H1 (cell line): ENCODE measurements at regions not wholly inside any gene's neighbourhood (a gene's known extent, or its start where the extent isn't known, plus 50 kb on each side); places are given as distances from the start of the nearest gene placed in this dataset.
A peak's percentile ranks its signal among the peaks of the same experiment; 100 is the strongest.

Source experiments
- CTCF ChIA-PET: fragments of 300-600 bp; sonication (Branson Sonifier 250); formaldehyde crosslinking; loops from one replicate; lab custom pipeline; 2021; ENCODE audit not compliant: partially characterized antibody; lab: Charles Lee
- POLR2A ChIA-PET: fragments of 300-600 bp; sonication (Branson Sonifier 250); formaldehyde crosslinking; loops from one replicate; lab custom pipeline; 2021; ENCODE audit warnings: inconsistent platforms; ENCODE audit not compliant: partially characterized antibody; lab: Charles Lee
- DNase-seq, 2 experiments: peaks; one replicate each; pipeline versions ENCODE4 v3.0.0 to v3.0.0-alpha.2; 2010 to 2022; ENCODE audit warnings: low spot score in 2 of 2, low read depth in 1 of 2, mixed read lengths in 1 of 2
- FAIRE-seq: peaks from 2 replicates; lab custom pipeline; 2011; peaks lifted over from hg19 to GRCh38; lab: Jason Lieb, UNC
- H2AFZ ChIP-seq: 2 replicates; pipeline ENCODE4 v1.8.1; 2012; ENCODE audit warnings: low read length, inconsistent platforms
- H2AK5ac ChIP-seq: 2 replicates; pipeline ENCODE4 v1.6.1; 2013; ENCODE audit warnings: low read depth, low read length
- H2BK120ac ChIP-seq: replicated peaks from 2 replicates; pipeline ENCODE3; 2013; ENCODE audit warnings: low read depth, low read length, inconsistent platforms
- H2BK12ac ChIP-seq: 2 replicates; pipeline ENCODE4 v1.6.1; 2013; ENCODE audit warnings: low read depth, low read length
- H2BK15ac ChIP-seq: 2 replicates; pipeline ENCODE4 v1.6.1; 2013; ENCODE audit warnings: low read length
- H2BK20ac ChIP-seq: 2 replicates; pipeline ENCODE4 v1.6.1; 2013; ENCODE audit warnings: low read length
- H2BK5ac ChIP-seq: 2 replicates; pipeline ENCODE4 v1.6.1; 2013; ENCODE audit warnings: low read depth, low read length
- H3K14ac ChIP-seq: 2 replicates; pipeline ENCODE4 v1.6.1; 2013; ENCODE audit warnings: inconsistent platforms; ENCODE audit not compliant: insufficient read length
- H3K18ac ChIP-seq: 2 replicates; pipeline ENCODE4 v1.6.1; 2013; ENCODE audit warnings: low read length; ENCODE audit errors: extremely low read depth
- H3K23ac ChIP-seq: 2 replicates; pipeline ENCODE4 v1.6.1; 2013; ENCODE audit warnings: inconsistent platforms; ENCODE audit not compliant: insufficient read length
- H3K23me2 ChIP-seq: 2 replicates; pipeline ENCODE4 v1.6.1; 2013; ENCODE audit warnings: low read depth, low read length
- H3K27ac ChIP-seq: 2 replicates; pipeline ENCODE4 v1.6.1; 2011; ENCODE audit warnings: low read depth, low read length, inconsistent platforms
- H3K27me3 ChIP-seq, 4 experiments: replicated peaks in 1 of 4; 1 replicate in 1 of 4; 2 replicates in 3 of 4; pipeline versions ENCODE4 v1.6.1 to v1.8.1; 2011 to 2013; ENCODE audit warnings: low read length in 3 of 4, mild to moderate bottlenecking in 3 of 4, inconsistent platforms in 2 of 4, mixed read lengths in 2 of 4, moderate library complexity in 1 of 4; ENCODE audit not compliant: control insufficient read depth in 3 of 4, insufficient read depth in 3 of 4; ENCODE audit errors: extremely low read depth in 1 of 4
- H3K36me3 ChIP-seq, 4 experiments: 2 replicates each; pipeline versions ENCODE4 v1.6.1 to v1.8.1; 2011 to 2013; ENCODE audit warnings: mild to moderate bottlenecking in 4 of 4, low read length in 3 of 4, moderate library complexity in 2 of 4, control low read depth in 1 of 4, inconsistent platforms in 1 of 4; ENCODE audit not compliant: insufficient read depth in 4 of 4, control insufficient read depth in 2 of 4
- H3K4ac ChIP-seq: replicated peaks from 2 replicates; pipeline ENCODE3; 2013; ENCODE audit warnings: low read length, low read depth, mixed read lengths, inconsistent platforms; ENCODE audit not compliant: insufficient read length
- H3K4me1 ChIP-seq, 4 experiments: replicated peaks in 1 of 4; 1 replicate in 1 of 4; 2 replicates in 3 of 4; pipeline versions ENCODE4 v1.6.1 to v1.8.1; 2011 to 2013; ENCODE audit warnings: low read length in 3 of 4, inconsistent platforms in 2 of 4, mixed read lengths in 1 of 4; ENCODE audit not compliant: insufficient read depth in 4 of 4, control insufficient read depth in 3 of 4
- H3K4me2 ChIP-seq, 2 experiments: 2 replicates each; pipeline versions ENCODE4 v1.6.1 to v1.8.1; 2011 to 2013; ENCODE audit warnings: low read depth in 2 of 2, low read length in 2 of 2, control low read depth in 1 of 2, inconsistent platforms in 1 of 2, mild to moderate bottlenecking in 1 of 2; ENCODE audit not compliant: insufficient read depth in 1 of 2
- H3K4me3 ChIP-seq, 4 experiments: fragments of 200-600, 300-600 bp in 1 of 4; sonication (generic), shearing (Covaris generic), sonication (Bioruptor Twin) in 1 of 4; 2 replicates each; pipeline versions ENCODE4 v1.5.1 to v1.8.1; 2011 to 2016; ENCODE audit warnings: low read length in 4 of 4, low read depth in 3 of 4, control low read depth in 2 of 4, inconsistent platforms in 2 of 4, mild to moderate bottlenecking in 2 of 4, mixed read lengths in 1 of 4, moderate library complexity in 1 of 4; ENCODE audit not compliant: insufficient read depth in 2 of 4; ENCODE audit errors: extremely low read depth in 1 of 4
- H3K56ac ChIP-seq: replicated peaks from 2 replicates; pipeline ENCODE3; 2013; ENCODE audit warnings: low read depth, mild to moderate bottlenecking, mixed read lengths, low read length, inconsistent platforms; ENCODE audit not compliant: insufficient read length
- H3K79me1 ChIP-seq: 2 replicates; pipeline ENCODE4 v1.6.1; 2013; ENCODE audit warnings: low read depth, low read length, control low read depth
- H3K79me2 ChIP-seq, 2 experiments: 2 replicates each; pipeline versions ENCODE4 v1.6.1 to v1.8.1; 2012 to 2013; ENCODE audit warnings: low read length in 2 of 2, mild to moderate bottlenecking in 2 of 2, inconsistent platforms in 1 of 2; ENCODE audit not compliant: insufficient read depth in 2 of 2, control insufficient read depth in 1 of 2
- H3K9ac ChIP-seq, 4 experiments: replicated peaks in 1 of 4; 1 replicate in 1 of 4; 2 replicates in 3 of 4; pipeline versions ENCODE4 v1.6.1 to v1.8.1; 2011 to 2013; ENCODE audit warnings: low read depth in 3 of 4, low read length in 3 of 4, control low read depth in 2 of 4, mild to moderate bottlenecking in 2 of 4, moderate library complexity in 2 of 4, inconsistent platforms in 1 of 4; ENCODE audit errors: extremely low read depth in 1 of 4
- H3K9me3 ChIP-seq, 2 experiments: 2 replicates each; pipeline versions ENCODE4 v1.6.1 to v1.8.1; 2012 to 2013; ENCODE audit warnings: mild to moderate bottlenecking in 2 of 2, moderate library complexity in 2 of 2, control low read depth in 1 of 2, inconsistent platforms in 1 of 2, low read depth in 1 of 2, low read length in 1 of 2, mixed read lengths in 1 of 2; ENCODE audit not compliant: insufficient read depth in 2 of 2
- H4K20me1 ChIP-seq, 2 experiments: replicated peaks in 1 of 2; 2 replicates each; pipeline versions ENCODE3 to v1.8.1; 2011 to 2013; ENCODE audit warnings: inconsistent platforms in 2 of 2, low read length in 2 of 2, mild to moderate bottlenecking in 1 of 2; ENCODE audit not compliant: insufficient read depth in 2 of 2, control insufficient read depth in 1 of 2
- H4K5ac ChIP-seq: 2 replicates; pipeline ENCODE4 v1.6.1; 2013; ENCODE audit warnings: low read length, low read depth, mixed read lengths, inconsistent platforms; ENCODE audit not compliant: insufficient read length
- H4K8ac ChIP-seq: 2 replicates; pipeline ENCODE4 v1.8.0; 2013; ENCODE audit warnings: mild to moderate bottlenecking, moderate library complexity, low read length, inconsistent platforms; ENCODE audit not compliant: insufficient read depth; ENCODE audit errors: extremely low read depth
- H4K91ac ChIP-seq: replicated peaks from 2 replicates; pipeline ENCODE3; 2013; ENCODE audit warnings: low read length, mixed read lengths, inconsistent platforms; ENCODE audit not compliant: insufficient read length
- KDM4A ChIP-seq: IDR thresholded peaks from one replicate; pipeline ENCODE4 v1.7.1; 2012; ENCODE audit warnings: low read depth, mild to moderate bottlenecking, moderate library complexity, low read length, inconsistent platforms; ENCODE audit not compliant: severe bottlenecking
- RNF2 ChIP-seq: fragments of 200-900, 300-1000 bp; sonication (generic); IDR thresholded peaks from 2 replicates; pipeline ENCODE4 v1.7.1; 2016; ENCODE audit warnings: borderline replicate concordance, low read depth, mild to moderate bottlenecking, antibody characterized with exemption, low read length; ENCODE audit not compliant: poor library complexity, severe bottlenecking; ENCODE audit errors: missing control alignments
- SIN3A ChIP-seq, 2 experiments: IDR thresholded peaks in 1 of 2; conservative IDR thresholded peaks in 1 of 2; 2 replicates each; pipeline ENCODE4 v1.6.1; 2011 to 2012; ENCODE audit warnings: low read length in 2 of 2, improper control_type of control experiment in 1 of 2, low read depth in 1 of 2, mild to moderate bottlenecking in 1 of 2
- WGBS, 2 experiments: shearing (Covaris generic) in 1 of 2; methylation state at CpG; one replicate each; pipeline versions ENCODE4 v1.1.6 to v1.1.7; 2013 to 2015; ENCODE audit warnings: low lambda C conversion rate in 2 of 2, mixed read lengths in 2 of 2, inconsistent platforms in 1 of 2, low coverage in 1 of 2, missing lambda C conversion rate in 1 of 2; ENCODE audit not compliant: insufficient replicate concordance in 2 of 2, insufficient coverage in 1 of 2, insufficient read length in 1 of 2; ENCODE audit errors: extremely low coverage in 1 of 2, missing lambda C conversion rate in 1 of 2; 5-methylcytosine and 5-hydroxymethylcytosine counted together
- TF ChIP-seq, protein P1 (sequence below), 3 experiments: IDR thresholded peaks; 1 replicate in 2 of 3; 2 replicates in 1 of 3; pipeline versions ENCODE4 v1.5.1 to v1.6.1; 2011; ENCODE audit warnings: low read length in 3 of 3, mild to moderate bottlenecking in 3 of 3, inconsistent platforms in 2 of 3, low read depth in 1 of 3, moderate library complexity in 1 of 3; ENCODE audit not compliant: insufficient read depth in 1 of 3; ENCODE audit errors: control extremely low read depth in 1 of 3

DNA sequence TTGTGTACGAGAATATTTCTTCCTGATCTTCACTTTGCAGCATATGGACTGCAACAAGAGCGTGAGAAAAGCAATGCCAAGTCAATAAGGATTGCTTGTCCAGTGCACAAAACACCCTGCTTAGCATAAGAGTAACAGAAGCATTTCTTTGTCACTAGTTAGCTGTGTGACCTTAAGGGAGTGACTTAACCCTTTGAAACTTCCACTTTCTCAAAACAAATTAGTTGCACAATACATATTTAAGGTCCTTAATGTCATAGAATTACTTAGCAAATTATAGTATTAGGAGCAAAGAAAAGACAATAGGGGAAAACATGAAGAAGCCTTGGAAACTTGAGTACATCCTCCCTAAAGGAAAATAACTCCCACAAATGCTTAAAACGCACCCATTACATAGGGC lies 230.1 kb downstream of the RNF152 start:
- 0 out of 4 replicates have a peak overlapping the region, but pooled peaks of 1 of the 2 experiments have one; percentile 27 for H3K4me2 ChIP-seq
- H2AK5ac ChIP-seq: no peak overlapping the region
- ChIA-PET POLR2A (no interaction called here), CTCF (no interaction called here)
- TF ChIP-seq KDM4A (no peak), SIN3A (conservative IDR thresholded peaks at IDR 0.05 in 1 of 2, IDR thresholded peaks at IDR 0.05 in 1 of 2; ENCODE audit: low read depth in 1 of 2, low read length in 2 of 2) (no peak), RNF2 (no peak)
- TF ChIP-seq, protein P1, sequence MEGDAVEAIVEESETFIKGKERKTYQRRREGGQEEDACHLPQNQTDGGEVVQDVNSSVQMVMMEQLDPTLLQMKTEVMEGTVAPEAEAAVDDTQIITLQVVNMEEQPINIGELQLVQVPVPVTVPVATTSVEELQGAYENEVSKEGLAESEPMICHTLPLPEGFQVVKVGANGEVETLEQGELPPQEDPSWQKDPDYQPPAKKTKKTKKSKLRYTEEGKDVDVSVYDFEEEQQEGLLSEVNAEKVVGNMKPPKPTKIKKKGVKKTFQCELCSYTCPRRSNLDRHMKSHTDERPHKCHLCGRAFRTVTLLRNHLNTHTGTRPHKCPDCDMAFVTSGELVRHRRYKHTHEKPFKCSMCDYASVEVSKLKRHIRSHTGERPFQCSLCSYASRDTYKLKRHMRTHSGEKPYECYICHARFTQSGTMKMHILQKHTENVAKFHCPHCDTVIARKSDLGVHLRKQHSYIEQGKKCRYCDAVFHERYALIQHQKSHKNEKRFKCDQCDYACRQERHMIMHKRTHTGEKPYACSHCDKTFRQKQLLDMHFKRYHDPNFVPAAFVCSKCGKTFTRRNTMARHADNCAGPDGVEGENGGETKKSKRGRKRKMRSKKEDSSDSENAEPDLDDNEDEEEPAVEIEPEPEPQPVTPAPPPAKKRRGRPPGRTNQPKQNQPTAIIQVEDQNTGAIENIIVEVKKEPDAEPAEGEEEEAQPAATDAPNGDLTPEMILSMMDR (IDR thresholded peaks at IDR 0.05; ENCODE audit: control extremely low read depth in 1 of 3, insufficient read depth in 1 of 3, low read depth in 1 of 3, low read length in 3 of 3): no peak
- H2BK120ac ChIP-seq: peak overlapping the region; percentile 85
- H3K79me2 ChIP-seq: no peaks in the 10 kb centered on the region
- FAIRE-seq (no peak), DNase-seq (no peak)
- H3K56ac ChIP-seq: no peak overlapping the region
- H3K14ac ChIP-seq: no peak overlapping the region
- no peak overlapping the region for H3K9ac ChIP-seq
- H3K27ac ChIP-seq: no peak overlapping the region
- H4K91ac ChIP-seq: peak overlapping the region; percentile 51
- H3K4me3 ChIP-seq: 0 out of 8 replicates have a peak overlapping the region, but pooled peaks of 1 of the 4 experiments have one; percentile 25
- H2BK12ac ChIP-seq: no peak overlapping the region; the same call in 1 of the 2 replicates
- H4K8ac ChIP-seq: no peak overlapping the region
- H3K4ac ChIP-seq: no peak overlapping the region
- no peaks in the 10 kb centered on the region; a peak in 1 of 7 replicates for H3K27me3 ChIP-seq
- no peaks in the 10 kb centered on the region for H4K20me1 ChIP-seq
- no peak overlapping the region for H2BK15ac ChIP-seq
- WGBS, 2 experiments: 66% methylated on average over 3 of the region's 3 CpGs; no CpG with 5 or more reads in 1 of the 2 experiments
- peak overlapping the region; percentile 3; the same call in 1 of the 2 replicates for H3K18ac ChIP-seq
- H3K23ac ChIP-seq: no peak overlapping the region
- H3K9me3 ChIP-seq: peaks cover 3 to 4% of the 10 kb centered on the region in 2 experiments; a peak in 2 of 4 replicates
- H2BK20ac ChIP-seq: no peak overlapping the region; the same call in 1 of the 2 replicates
- no peak overlapping the region for H2AFZ ChIP-seq
- H3K79me1 ChIP-seq: no peaks in the 10 kb centered on the region
- H3K23me2 ChIP-seq: no peaks in the 10 kb centered on the region
- H2BK5ac ChIP-seq: no peak overlapping the region
- H3K36me3 ChIP-seq: no peaks in the 10 kb centered on the region; a peak in 1 of 8 replicates
- H3K4me1 ChIP-seq: peaks cover 0 to 15% (median 12%) of the 10 kb centered on the region in 4 experiments
- H4K5ac ChIP-seq: no peak overlapping the region
